ENCODE measurements at regions not wholly inside any gene's neighbourhood (a gene's known extent, or its start where the extent isn't known, plus 50 kb on each side); places are given as distances from the start of the nearest gene placed in this dataset.
"Not testable (repeated sequence)": the region's sequence is repeated elsewhere in the genome, so short reads cannot be mapped to it uniquely, and the experiment has no call there.

- Mint-ChIP-seq H3K27ac (peak overlapping the region in 1 of 2 donors; percentile 25), H3K36me3 (no peaks in the 10 kb centered on the region), H3K9me3 (no peaks in the 10 kb centered on the region)
- ATAC-seq: no peak
- DNase-seq (ENCODE audit: low spot score in 2 of 2): no peak
Measured at GRCh38 chr11:128165572-128165971, 421.8 kb downstream of the ETS1 start.

- no peak for ATAC-seq
- no peaks in the 10 kb centered on the region for H3K9me3 Mint-ChIP-seq
- H3K36me3 Mint-ChIP-seq: no peaks in the 10 kb centered on the region
- no peak for DNase-seq (ENCODE audit: low spot score in 2 of 2)
- no peak overlapping the region for H3K27ac Mint-ChIP-seq
Measured at GRCh38 chr11:128164080-128164741, 423.1 kb downstream of the ETS1 start.

- DNase-seq (ENCODE audit: low spot score in 2 of 2) (no peak), ATAC-seq (no peak)
- H3K27ac Mint-ChIP-seq: no peak overlapping the region
Measured at GRCh38 chr11:128161994-128162393, 425.4 kb downstream of the ETS1 start.

GRCh38 chr11:128161436-128161835, 425.9 kb downstream of the ETS1 start:
- no peak for DNase-seq (ENCODE audit: low spot score in 2 of 2)
- ATAC-seq: no peak
- no peaks in the 10 kb centered on the region for H3K9me3 Mint-ChIP-seq
- no peak overlapping the region for H3K27ac Mint-ChIP-seq
- H3K36me3 Mint-ChIP-seq: no peaks in the 10 kb centered on the region

More at GRCh38 chr11:128161994-128162393, 425.4 kb downstream of the ETS1 start:
- Mint-ChIP-seq H3K9me3 (no peaks in the 10 kb centered on the region), H3K36me3 (no peaks in the 10 kb centered on the region)

- Mint-ChIP-seq H3K9me3 (no peaks in the 10 kb centered on the region), H3K27ac (no peak overlapping the region), H3K36me3 (no peaks in the 10 kb centered on the region)
- DNase-seq (ENCODE audit: low spot score in 2 of 2): no peak
- no peak for ATAC-seq
Measured at GRCh38 chr11:128158860-128159259, 428.5 kb downstream of the ETS1 start.

GRCh38 chr11:128157423-128158298, 429.7 kb downstream of the ETS1 start:
- ATAC-seq (peak; percentile 76 to 80), DNase-seq (ENCODE audit: low spot score in 2 of 2) (peak in 1 of 2 donors; percentile 77)
- H3K36me3 Mint-ChIP-seq: no peaks in the 10 kb centered on the region
- peak overlapping the region in 1 of 2 donors; percentile 79 for H3K27ac Mint-ChIP-seq
- H3K9me3 Mint-ChIP-seq: no peaks in the 10 kb centered on the region

GRCh38 chr11:128156486-128156885, 430.9 kb downstream of the ETS1 start:
- no peak for DNase-seq (ENCODE audit: low spot score in 2 of 2)
- Mint-ChIP-seq H3K36me3 (no peaks in the 10 kb centered on the region), H3K27ac (peak overlapping the region in 1 of 2 donors; percentile 79), H3K9me3 (no peaks in the 10 kb centered on the region)
- peak in 1 of 2 donors; percentile 36 for ATAC-seq

- no peaks in the 10 kb centered on the region for H3K36me3 Mint-ChIP-seq
- DNase-seq (ENCODE audit: low spot score in 2 of 2) (no peak), ATAC-seq (peak in 1 of 2 donors; percentile 33)
- no peaks in the 10 kb centered on the region for H3K9me3 Mint-ChIP-seq
- H3K27ac Mint-ChIP-seq: no peak overlapping the region
Measured at GRCh38 chr11:128155590-128155989, 431.8 kb downstream of the ETS1 start.

GRCh38 chr11:128153697-128154048, 433.7 kb downstream of the ETS1 start:
- no peaks in the 10 kb centered on the region for H3K9me3 Mint-ChIP-seq
- H3K36me3 Mint-ChIP-seq: no peaks in the 10 kb centered on the region
- ATAC-seq: no peak

GRCh38 chr11:128152796-128153696, 434.3 kb downstream of the ETS1 start:
- DNase-seq (ENCODE audit: low spot score in 2 of 2): no peak
- Mint-ChIP-seq H3K27ac (no peak overlapping the region), H3K36me3 (no peaks in the 10 kb centered on the region), H3K9me3 (no peaks in the 10 kb centered on the region)
- no peak for ATAC-seq

More at GRCh38 chr11:128153697-128154048, 433.7 kb downstream of the ETS1 start:
- no peak for DNase-seq (ENCODE audit: low spot score in 2 of 2)
- H3K27ac Mint-ChIP-seq: no peak overlapping the region

GRCh38 chr11:128151780-128152179, 435.6 kb downstream of the ETS1 start:
- Mint-ChIP-seq H3K36me3 (no peaks in the 10 kb centered on the region), H3K9me3 (no peaks in the 10 kb centered on the region), H3K27ac (no peak overlapping the region)
- DNase-seq (ENCODE audit: low spot score in 2 of 2) (no peak), ATAC-seq (no peak)

GRCh38 chr11:128151338-128151737, 436.0 kb downstream of the ETS1 start:
- ATAC-seq: no peak
- no peak for DNase-seq (ENCODE audit: low spot score in 2 of 2)
- Mint-ChIP-seq H3K36me3 (no peaks in the 10 kb centered on the region), H3K27ac (no peak overlapping the region), H3K9me3 (no peaks in the 10 kb centered on the region)

- H3K36me3 Mint-ChIP-seq: no peaks in the 10 kb centered on the region
- H3K9me3 Mint-ChIP-seq: no peaks in the 10 kb centered on the region
- no peak overlapping the region for H3K27ac Mint-ChIP-seq
- ATAC-seq (no peak), DNase-seq (ENCODE audit: low spot score in 2 of 2) (no peak)
Measured at GRCh38 chr11:128148208-128148607, 439.1 kb downstream of the ETS1 start.

GRCh38 chr11:128146926-128147605, 440.3 kb downstream of the ETS1 start:
- no peak overlapping the region for H3K27ac Mint-ChIP-seq
- no peaks in the 10 kb centered on the region for H3K9me3 Mint-ChIP-seq
- peaks cover 4 to 7% of the 10 kb centered on the region in 2 donors for H3K36me3 Mint-ChIP-seq
- ATAC-seq: no peak
- DNase-seq (ENCODE audit: low spot score in 2 of 2): no peak

- not testable (repeated sequence) for ATAC-seq; H3K27ac Mint-ChIP-seq; DNase-seq (ENCODE audit: low spot score in 2 of 2)
- Mint-ChIP-seq H3K36me3 (peaks cover 21 to 23% of the 10 kb centered on the region in 2 donors), H3K9me3 (peaks cover 6 to 15% of the 10 kb centered on the region in 2 donors)
Measured at GRCh38 chr11:128140293-128140692, 447.1 kb downstream of the ETS1 start.

GRCh38 chr11:128135451-128135850, 451.9 kb downstream of the ETS1 start:
- DNase-seq (ENCODE audit: low spot score in 2 of 2): no peak
- Mint-ChIP-seq H3K27ac (no peak overlapping the region), H3K9me3 (peaks cover 6 to 15% of the 10 kb centered on the region in 2 donors), H3K36me3 (peaks cover 11 to 16% of the 10 kb centered on the region in 2 donors)
- no peak for ATAC-seq

All from activated naive CD4-positive, alpha-beta T cell treated with anti-CD3 and anti-CD28 coated beads, Interleukin-2, amount 50 U/mL, for 72 hours (primary cell).